ENCODE measurements at regions not wholly inside any gene's neighbourhood (a gene's known extent, or its start where the extent isn't known, plus 50 kb on each side); places are given as distances from the start of the nearest gene placed in this dataset.

- Mint-ChIP-seq H3K27me3 (no peaks in the 10 kb centered on the region), H3K27ac (no peak overlapping the region), H3K9me3 (no peaks in the 10 kb centered on the region), H3K4me3 (no peak overlapping the region), H3K36me3 (ENCODE audit: low read depth) (no peaks in the 10 kb centered on the region), H3K4me1 (no peaks in the 10 kb centered on the region)
- CTCF ChIA-PET, result no interaction called here
- no peak for TF ChIP-seq CTCF (IDR thresholded peaks at IDR 0.05)
- DNase-seq (no peak), ATAC-seq (ENCODE audit: low read depth) (no peak)
- POLR2A ChIA-PET, result no interaction called here
- intact Hi-C loops (cut with micrococcal nuclease), result no loop called here
Measured at GRCh38 chr20:55583036-55583435, 422.3 kb downstream of the CBLN4 start.

- ATAC-seq (ENCODE audit: low read depth), result no peak
- Mint-ChIP-seq H3K4me1 (no peaks in the 10 kb centered on the region), H3K4me3 (no peak overlapping the region), H3K27ac (no peak overlapping the region), H3K9me3 (no peaks in the 10 kb centered on the region), H3K36me3 (ENCODE audit: low read depth) (no peaks in the 10 kb centered on the region), H3K27me3 (no peaks in the 10 kb centered on the region)
- CTCF ChIA-PET, result no interaction called here
- DNase-seq, result no peak
- POLR2A ChIA-PET, result no interaction called here
- intact Hi-C loops (cut with micrococcal nuclease), result no loop called here
- TF ChIP-seq CTCF (IDR thresholded peaks at IDR 0.05), result no peak
Measured at GRCh38 chr20:55582498-55582897, 422.8 kb downstream of the CBLN4 start.

DNA sequence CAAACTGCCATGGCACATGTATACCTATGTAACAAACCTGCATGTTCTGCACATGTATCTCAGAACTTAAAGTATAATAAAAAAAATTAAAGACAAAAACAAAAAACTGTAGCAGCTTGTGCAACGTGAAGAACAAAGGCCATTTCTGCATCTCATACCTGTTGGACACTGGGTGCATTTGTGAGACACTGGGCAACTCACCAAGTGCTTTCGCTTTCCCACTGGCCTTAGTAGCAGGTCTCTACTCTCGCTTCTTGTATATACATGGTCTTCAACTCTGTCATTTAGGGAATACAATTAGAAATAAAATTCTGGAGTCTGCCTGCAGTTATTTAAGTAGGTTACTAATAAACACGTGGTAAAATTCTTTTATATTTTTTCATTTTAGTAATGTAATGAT lies 423.8 kb downstream of the CBLN4 start:
- Mint-ChIP-seq H3K27me3 (no peaks in the 10 kb centered on the region), H3K9me3 (no peaks in the 10 kb centered on the region), H3K4me1 (no peaks in the 10 kb centered on the region), H3K36me3 (ENCODE audit: low read depth) (no peaks in the 10 kb centered on the region), H3K27ac (no peak overlapping the region), H3K4me3 (no peak overlapping the region)
- ChIA-PET POLR2A (no interaction called here), CTCF (no interaction called here)
- intact Hi-C loops (cut with micrococcal nuclease), result no loop called here
- no peak for DNase-seq
- ATAC-seq (ENCODE audit: low read depth), result no peak
- no peak for TF ChIP-seq CTCF (IDR thresholded peaks at IDR 0.05)

DNA sequence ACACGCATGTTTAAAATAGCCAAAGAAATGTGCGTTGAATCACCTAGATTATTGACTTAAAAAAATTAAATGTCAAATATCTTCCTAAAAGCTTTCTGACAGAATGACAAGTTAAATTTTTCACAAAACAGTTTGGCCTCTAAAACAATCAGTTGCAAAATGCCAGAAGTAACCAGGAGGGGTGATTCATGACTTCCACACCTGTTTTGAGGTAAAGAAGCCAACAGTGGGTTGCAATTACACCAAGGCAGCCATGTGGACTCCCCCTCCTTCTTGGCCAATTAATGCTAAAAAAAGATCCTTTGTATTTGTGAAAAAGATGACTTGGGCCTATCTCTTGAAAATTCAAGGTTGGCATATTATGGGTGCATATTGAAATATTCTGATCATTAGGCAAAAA lies 424.8 kb downstream of the CBLN4 start:
- no peak overlapping the region for H3K4me3 Mint-ChIP-seq
- intact Hi-C loops (cut with micrococcal nuclease), result no loop called here
- H3K9me3 Mint-ChIP-seq, result no peaks in the 10 kb centered on the region
- H3K27me3 Mint-ChIP-seq, result no peaks in the 10 kb centered on the region
- H3K36me3 Mint-ChIP-seq (ENCODE audit: low read depth), result no peaks in the 10 kb centered on the region
- TF ChIP-seq CTCF (IDR thresholded peaks at IDR 0.05), result no peak
- H3K4me1 Mint-ChIP-seq, result no peaks in the 10 kb centered on the region
- ChIA-PET POLR2A (no interaction called here), CTCF (no interaction called here)
- ATAC-seq (ENCODE audit: low read depth), result no peak
- H3K27ac Mint-ChIP-seq, result no peak overlapping the region
- DNase-seq, result no peak

DNA sequence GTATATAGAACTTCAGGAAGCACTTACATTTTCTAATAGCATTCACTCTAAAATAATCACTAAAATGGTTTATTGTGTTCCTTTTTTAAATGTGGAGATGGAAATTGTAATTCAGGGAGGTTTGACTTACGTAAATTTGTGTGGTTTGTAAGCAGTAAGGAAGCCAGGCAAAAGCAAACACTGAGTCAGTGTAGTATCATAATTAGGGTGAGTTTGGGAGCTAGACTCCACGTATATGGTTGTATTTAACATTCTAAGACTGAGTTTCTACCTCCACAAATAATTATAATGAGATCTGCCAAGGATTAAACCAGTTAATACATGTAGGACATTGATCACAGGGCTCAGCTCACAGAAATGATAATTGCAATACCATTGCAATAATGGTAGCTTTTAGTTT lies 425.5 kb downstream of the CBLN4 start:
- TF ChIP-seq CTCF (IDR thresholded peaks at IDR 0.05), result no peak
- Mint-ChIP-seq H3K4me3 (no peak overlapping the region), H3K27ac (no peak overlapping the region), H3K4me1 (no peaks in the 10 kb centered on the region), H3K9me3 (no peaks in the 10 kb centered on the region), H3K36me3 (ENCODE audit: low read depth) (no peaks in the 10 kb centered on the region), H3K27me3 (no peaks in the 10 kb centered on the region)
- intact Hi-C loops (cut with micrococcal nuclease), result no loop called here
- CTCF ChIA-PET, result no interaction called here
- ATAC-seq (ENCODE audit: low read depth), result no peak
- POLR2A ChIA-PET, result no interaction called here
- no peak for DNase-seq

Data from activated B cell treated with CpG ODN at 0.5 μM for 24 hours (primary cell).